Smooth muscle cell (in vitro differentiated cells): ENCODE measurements at regions not wholly inside any gene's neighbourhood (a gene's known extent, or its start where the extent isn't known, plus 50 kb on each side); places are given as distances from the start of the nearest gene placed in this dataset.
A peak's percentile ranks its signal among the peaks of the same experiment; 100 is the strongest.

Source experiments
- DNase-seq: peaks from one replicate; lab custom pipeline; 2025; ENCODE audit not compliant: unreplicated experiment; lab: John Stamatoyannopoulos, UW
- H2AFZ ChIP-seq: fragments of 200-600 bp; sonication (generic); 2 replicates; pipeline ENCODE4 v1.6.0; 2016; ENCODE audit warnings: antibody characterized with exemption, low read depth, mild to moderate bottlenecking
- H3F3A ChIP-seq: fragments of 200-600 bp; sonication (generic); 2 replicates; pipeline ENCODE4 v1.6.0; 2017; ENCODE audit warnings: antibody characterized with exemption, low read depth
- H3K27ac ChIP-seq: fragments of 200-600 bp; sonication (generic); 2 replicates; pipeline ENCODE4 v1.5.1; 2016; ENCODE audit warnings: low read depth, mild to moderate bottlenecking
- H3K27me3 ChIP-seq: fragments of 200-600 bp; sonication (generic); 2 replicates; pipeline ENCODE4 v1.6.1; 2016; ENCODE audit warnings: low read depth, mild to moderate bottlenecking
- H3K36me3 ChIP-seq: fragments of 200-600 bp; sonication (generic); 2 replicates; pipeline ENCODE4 v1.5.1; 2016; ENCODE audit warnings: low read depth
- H3K4me1 ChIP-seq: fragments of 200-600 bp; sonication (generic); 2 replicates; pipeline ENCODE4 v1.5.1; 2016; ENCODE audit warnings: low read depth
- H3K4me2 ChIP-seq: fragments of 200-600 bp; sonication (generic); 2 replicates; pipeline ENCODE4 v1.6.0; 2016; ENCODE audit warnings: mild to moderate bottlenecking
- H3K4me3 ChIP-seq: fragments of 200-600 bp; sonication (generic); 2 replicates; pipeline ENCODE4 v1.5.1; 2016; ENCODE audit warnings: mild to moderate bottlenecking
- H3K79me2 ChIP-seq: fragments of 200-600 bp; sonication (generic); 2 replicates; pipeline ENCODE4 v1.6.0; 2016; ENCODE audit warnings: low read depth, mild to moderate bottlenecking
- H3K9ac ChIP-seq: fragments of 200-600 bp; sonication (generic); 2 replicates; pipeline ENCODE4 v1.6.0; 2016; ENCODE audit warnings: low read depth
- H3K9me3 ChIP-seq: fragments of 200-600 bp; sonication (generic); replicated peaks from 2 replicates; pipeline ENCODE4 v1.5.1; 2016; ENCODE audit warnings: low read depth
- H4K20me1 ChIP-seq: fragments of 200-600 bp; sonication (generic); 2 replicates; pipeline ENCODE4 v1.6.0; 2016; ENCODE audit warnings: low read depth
- CTCF ChIP-seq: fragments of 200-600 bp; sonication (generic); IDR thresholded peaks from 2 replicates; pipeline ENCODE4 v1.5.1; 2017; ENCODE audit warnings: borderline replicate concordance, mild to moderate bottlenecking, antibody characterized with exemption; ENCODE audit not compliant: insufficient read depth, poor library complexity, severe bottlenecking
- WGBS: methylation state at CpG from one replicate; pipeline ENCODE4 v1.1.7; 2016; ENCODE audit warnings: low lambda C conversion rate; 5-methylcytosine and 5-hydroxymethylcytosine counted together

DNA sequence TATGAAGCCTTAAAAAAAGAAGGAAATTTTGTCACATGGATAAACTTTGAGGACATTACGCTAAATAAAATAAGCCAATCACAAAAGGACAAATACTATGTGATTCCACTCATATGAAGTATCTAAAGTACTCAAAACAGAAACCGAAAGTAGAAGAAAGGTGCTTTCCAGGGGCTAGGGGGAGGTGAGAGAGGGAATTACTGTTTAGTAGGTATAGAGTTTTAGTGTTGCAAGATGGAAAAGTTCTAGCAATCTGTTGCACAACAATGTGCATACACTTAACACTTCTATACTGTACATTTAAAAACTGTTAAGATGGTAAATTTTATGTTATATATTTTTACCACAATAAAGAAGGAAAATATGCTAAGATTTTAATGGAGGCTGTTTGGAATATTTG, 83.0 kb downstream of the POLR1D start:
- Histone ChIP-seq H3K4me3 (no peak overlapping the region), H3K27me3 (no peaks in the 10 kb centered on the region), H3K4me2 (no peak overlapping the region), H2AFZ (no peak overlapping the region), H4K20me1 (no peaks in the 10 kb centered on the region), H3K4me1 (no peaks in the 10 kb centered on the region), H3F3A (no peaks in the 10 kb centered on the region), H3K9me3 (no peaks in the 10 kb centered on the region), H3K36me3 (peaks cover 5% of the 10 kb centered on the region), H3K27ac (no peak overlapping the region), H3K79me2 (no peaks in the 10 kb centered on the region), H3K9ac (no peak overlapping the region)
- DNase-seq, result no peak
- 79% methylated on average over 2 of the region's 2 CpGs for WGBS
- TF ChIP-seq CTCF, result no peak

GRCh38 chr13:27708325-27708724, 84.0 kb upstream of the GSX1 start:
- WGBS, result 89% methylated on average over 9 of the region's 9 CpGs
- no peaks in the 10 kb centered on the region for H3F3A ChIP-seq

GRCh38 chr13:27709779-27710178, 82.5 kb upstream of the GSX1 start:
- Histone ChIP-seq H3K4me2 (no peak overlapping the region), H3K27ac (no peak overlapping the region), H3F3A (no peaks in the 10 kb centered on the region), H3K4me1 (no peaks in the 10 kb centered on the region), H3K9me3 (no peaks in the 10 kb centered on the region), H2AFZ (no peak overlapping the region), H4K20me1 (no peaks in the 10 kb centered on the region), H3K4me3 (no peak overlapping the region), H3K27me3 (no peaks in the 10 kb centered on the region), H3K9ac (no peak overlapping the region), H3K79me2 (no peaks in the 10 kb centered on the region), H3K36me3 (peaks cover 5% of the 10 kb centered on the region)
- WGBS, result 74% methylated on average over 1 of the region's 1 CpG
- DNase-seq, result no peak
- no peak for TF ChIP-seq CTCF

More at GRCh38 chr13:27708325-27708724, 84.0 kb upstream of the GSX1 start:
- Histone ChIP-seq H3K9ac (no peak overlapping the region), H3K4me1 (no peaks in the 10 kb centered on the region), H3K27ac (no peak overlapping the region), H3K4me3 (no peak overlapping the region), H3K9me3 (no peaks in the 10 kb centered on the region), H4K20me1 (no peaks in the 10 kb centered on the region), H3K36me3 (peaks cover 5% of the 10 kb centered on the region), H3K4me2 (no peak overlapping the region), H2AFZ (no peak overlapping the region), H3K27me3 (no peaks in the 10 kb centered on the region), H3K79me2 (no peaks in the 10 kb centered on the region)
- no peak for TF ChIP-seq CTCF
- no peak for DNase-seq

- DNase-seq, result no peak
- WGBS, result 63% methylated on average over 2 of the region's 2 CpGs
Observed at GRCh38 chr13:27712421-27712820, 79.9 kb upstream of the GSX1 start.

More at GRCh38 chr13:27712421-27712820, 79.9 kb upstream of the GSX1 start:
- no peaks in the 10 kb centered on the region for H4K20me1 ChIP-seq
- no peaks in the 10 kb centered on the region for H3F3A ChIP-seq
- H3K36me3 ChIP-seq, result no peaks in the 10 kb centered on the region
- peaks cover 7% of the 10 kb centered on the region for H3K27me3 ChIP-seq
- TF ChIP-seq CTCF, result peak; percentile 18
- H3K9ac ChIP-seq, result no peak overlapping the region
- H3K79me2 ChIP-seq, result no peaks in the 10 kb centered on the region
- no peaks in the 10 kb centered on the region for H3K4me1 ChIP-seq
- H3K4me3 ChIP-seq, result no peak overlapping the region
- no peak overlapping the region for H3K4me2 ChIP-seq
- no peaks in the 10 kb centered on the region for H3K9me3 ChIP-seq
- no peak overlapping the region for H3K27ac ChIP-seq
- no peak overlapping the region for H2AFZ ChIP-seq
